Activated T-cell treated with anti-CD3 and anti-CD28 coated beads, Interleukin-2, amount 50 U/mL, for 4 hours (primary cell): ENCODE measurements at regions not wholly inside any gene's neighbourhood (a gene's known extent, or its start where the extent isn't known, plus 50 kb on each side); places are given as distances from the start of the nearest gene placed in this dataset.
"Not testable (repeated sequence)": the region's sequence is repeated elsewhere in the genome, so short reads cannot be mapped to it uniquely, and the experiment has no call there.

Experiments
- ATAC-seq, 2 donors: fragments of 200-7000 bp; cut with Tn5 transposase; one replicate each; pipeline ENCODE4 v1.10.0; 2021
- DNase-seq: peaks from one replicate; pipeline ENCODE4 v3.0.0-alpha.2; 2020
- H3K27me3 Mint-ChIP-seq: one replicate; pipeline ENCODE4 v1.8.0; 2021; ENCODE audit warnings: low read depth, mixed read lengths
- H3K36me3 Mint-ChIP-seq: one replicate; pipeline ENCODE4 v1.8.0; 2022; ENCODE audit warnings: mixed read lengths; ENCODE audit not compliant: insufficient read depth
- H3K4me1 Mint-ChIP-seq: one replicate; pipeline ENCODE4 v1.8.0; 2021; ENCODE audit warnings: low read depth, mixed read lengths
- H3K4me3 Mint-ChIP-seq: one replicate; pipeline ENCODE4 v1.8.0; 2021; ENCODE audit warnings: mild to moderate bottlenecking, moderate library complexity, mixed read lengths
- H3K9me3 Mint-ChIP-seq: one replicate; pipeline ENCODE4 v1.8.0; 2021; ENCODE audit warnings: mixed read lengths

DNA sequence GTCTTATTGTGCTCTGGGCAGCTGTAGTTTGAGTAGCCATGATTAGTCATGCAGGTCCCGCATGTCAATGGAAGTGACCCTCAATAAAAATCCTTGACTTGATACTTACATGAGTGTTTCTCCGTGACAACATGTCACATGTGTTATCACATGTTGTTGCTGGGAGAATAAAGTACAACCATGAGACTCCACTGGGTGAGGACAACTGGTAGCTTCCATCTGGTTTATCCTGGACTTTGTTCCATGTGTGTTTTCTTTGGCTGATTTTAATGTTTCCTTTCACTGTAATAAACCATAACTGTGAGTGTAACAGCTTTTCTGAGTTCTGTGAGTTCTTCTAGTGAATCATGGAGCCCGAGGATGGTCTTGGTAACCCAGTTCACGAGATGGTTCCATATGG is 63.1 kb upstream of the NDN start:
- Mint-ChIP-seq H3K4me3 (no peak overlapping the region), H3K4me1 (no peaks in the 10 kb centered on the region), H3K27me3 (no peaks in the 10 kb centered on the region), H3K36me3 (no peaks in the 10 kb centered on the region), H3K9me3 (peaks cover 6% of the 10 kb centered on the region)
- ATAC-seq (no peak), DNase-seq (no peak)

DNA sequence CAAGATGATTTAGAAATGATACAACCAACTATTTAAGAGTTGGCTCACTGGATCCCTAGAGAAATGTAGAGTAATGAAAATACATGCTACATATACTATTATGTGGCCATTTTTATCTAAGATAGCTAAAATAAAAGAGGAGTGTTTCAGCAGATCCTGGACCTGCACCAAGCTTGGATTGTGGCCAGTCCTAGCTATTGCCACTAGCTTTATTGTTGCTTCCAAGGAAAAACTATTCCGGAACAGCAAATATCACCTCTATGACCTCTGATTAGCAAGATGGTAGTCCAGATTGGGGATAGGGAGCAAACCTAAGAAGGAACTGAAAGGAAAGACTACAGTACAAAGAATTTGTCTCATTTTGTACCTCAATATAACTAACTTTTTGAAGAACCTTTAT is 63.7 kb upstream of the NDN start:
- DNase-seq (no peak), ATAC-seq (no peak)
- Mint-ChIP-seq H3K36me3 (no peaks in the 10 kb centered on the region), H3K4me3 (no peak overlapping the region), H3K9me3 (peaks cover 6% of the 10 kb centered on the region), H3K27me3 (no peaks in the 10 kb centered on the region), H3K4me1 (no peaks in the 10 kb centered on the region)

- H3K27me3 Mint-ChIP-seq, result no peaks in the 10 kb centered on the region
- no peaks in the 10 kb centered on the region for H3K36me3 Mint-ChIP-seq
- DNase-seq, result no peak
- no peak overlapping the region for H3K4me3 Mint-ChIP-seq
- no peak for ATAC-seq
- no peaks in the 10 kb centered on the region for H3K4me1 Mint-ChIP-seq
- H3K9me3 Mint-ChIP-seq, result no peaks in the 10 kb centered on the region
Measured at GRCh38 chr15:23753248-23753647, 66.1 kb upstream of the NDN start.

DNA sequence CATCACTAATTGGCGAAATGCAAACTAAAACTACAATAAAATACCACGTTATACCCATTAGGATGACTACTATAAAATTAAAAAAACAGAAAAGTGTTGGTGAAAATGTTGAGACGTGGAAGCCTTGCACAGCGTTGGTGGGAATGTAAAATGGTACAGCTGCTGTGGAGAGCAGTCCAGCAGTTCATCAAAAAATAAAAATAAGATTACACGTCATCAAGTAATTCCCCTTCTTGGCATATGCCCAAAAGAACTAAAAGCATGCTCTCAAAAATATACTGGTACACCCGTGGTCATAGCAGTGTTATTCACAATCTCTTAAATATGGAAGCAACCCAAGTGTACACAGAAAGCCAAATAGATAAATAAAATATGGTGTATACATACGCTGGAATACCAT is 71.8 kb upstream of the NDN start:
- Mint-ChIP-seq H3K27me3 (no peaks in the 10 kb centered on the region), H3K9me3 (peaks cover 3% of the 10 kb centered on the region), H3K36me3 (no peaks in the 10 kb centered on the region), H3K4me1 (no peaks in the 10 kb centered on the region), H3K4me3 (no peak overlapping the region)
- ATAC-seq (no peak), DNase-seq (no peak)

- H3K27me3 Mint-ChIP-seq, result no peaks in the 10 kb centered on the region
- ATAC-seq (no peak), DNase-seq (no peak)
- no peaks in the 10 kb centered on the region for H3K36me3 Mint-ChIP-seq
- H3K9me3 Mint-ChIP-seq, result peaks cover 13% of the 10 kb centered on the region
- H3K4me1 Mint-ChIP-seq, result no peaks in the 10 kb centered on the region
- no peak overlapping the region for H3K4me3 Mint-ChIP-seq
Measured at GRCh38 chr15:23760024-23760423, 72.9 kb upstream of the NDN start.

GRCh38 chr15:23761386-23761785 is 74.3 kb upstream of the NDN start:
- ATAC-seq, result no peak
- Mint-ChIP-seq H3K4me1 (no peaks in the 10 kb centered on the region), H3K27me3 (no peaks in the 10 kb centered on the region), H3K36me3 (no peaks in the 10 kb centered on the region), H3K4me3 (no peak overlapping the region), H3K9me3 (peaks cover 19% of the 10 kb centered on the region)
- DNase-seq, result no peak

DNA sequence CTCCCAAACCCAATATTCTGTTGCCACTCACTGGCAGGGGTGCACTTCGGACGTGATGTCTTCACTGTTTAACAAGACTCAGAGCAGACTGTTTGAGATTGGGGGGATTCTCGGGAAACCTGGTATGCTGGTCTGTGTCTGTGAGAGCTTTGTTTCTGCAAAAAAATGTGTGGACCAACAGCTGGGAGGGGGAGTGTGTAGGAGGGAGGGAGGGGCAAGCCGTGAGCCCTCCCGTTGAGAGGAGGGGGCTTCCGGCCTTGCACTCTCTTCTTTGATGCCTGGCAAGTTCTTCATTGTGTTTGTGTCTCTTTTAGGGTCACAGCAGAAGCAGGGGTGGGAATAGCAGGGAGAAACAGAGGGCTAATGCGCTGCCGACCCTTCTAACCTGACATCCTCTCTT is 74.9 kb upstream of the NDN start:
- Mint-ChIP-seq H3K9me3 (peaks cover 21% of the 10 kb centered on the region), H3K4me1 (no peaks in the 10 kb centered on the region)

DNA sequence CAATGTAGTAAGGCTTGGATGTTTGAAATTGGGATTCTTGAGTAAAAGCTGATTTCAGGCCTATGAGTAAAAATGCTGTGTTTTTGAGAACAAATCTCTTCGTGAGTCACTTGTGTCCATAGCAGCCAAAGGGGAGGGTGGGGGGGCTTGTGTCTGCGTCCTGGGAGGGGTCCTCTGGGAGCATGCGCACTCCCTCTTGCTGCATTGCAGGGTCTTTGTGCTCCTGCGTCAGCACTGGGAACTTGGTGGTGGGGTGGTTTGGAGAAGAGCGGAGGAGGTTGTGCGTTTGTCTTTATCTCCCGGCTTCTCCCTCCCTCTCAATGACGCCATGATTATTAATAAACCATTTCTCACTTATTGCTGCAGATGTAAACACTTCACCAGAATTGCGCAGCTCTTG is 75.9 kb upstream of the NDN start:
- Mint-ChIP-seq H3K4me3 (no peak overlapping the region), H3K4me1 (no peaks in the 10 kb centered on the region)
- DNase-seq, result no peak

More for the DNA sequence above, 74.9 kb upstream of the NDN start:
- no peak for DNase-seq
- no peak for ATAC-seq
- Mint-ChIP-seq H3K36me3 (no peaks in the 10 kb centered on the region), H3K4me3 (no peak overlapping the region), H3K27me3 (no peaks in the 10 kb centered on the region)

GRCh38 chr15:23764306-23764705 is 77.2 kb upstream of the NDN start:
- no peaks in the 10 kb centered on the region for H3K4me1 Mint-ChIP-seq
- H3K27me3 Mint-ChIP-seq, result no peaks in the 10 kb centered on the region
- no peaks in the 10 kb centered on the region for H3K36me3 Mint-ChIP-seq
- DNase-seq (no peak), ATAC-seq (no peak)
- peaks cover 18% of the 10 kb centered on the region for H3K9me3 Mint-ChIP-seq
- H3K4me3 Mint-ChIP-seq, result no peak overlapping the region

More for the DNA sequence above, 75.9 kb upstream of the NDN start:
- no peaks in the 10 kb centered on the region for H3K36me3 Mint-ChIP-seq
- H3K9me3 Mint-ChIP-seq, result peaks cover 21% of the 10 kb centered on the region
- no peaks in the 10 kb centered on the region for H3K27me3 Mint-ChIP-seq
- ATAC-seq, result no peak

GRCh38 chr15:23764716-23765115 is 77.6 kb upstream of the NDN start:
- H3K4me3 Mint-ChIP-seq, result no peak overlapping the region
- no peak for DNase-seq
- H3K36me3 Mint-ChIP-seq, result no peaks in the 10 kb centered on the region
- no peaks in the 10 kb centered on the region for H3K27me3 Mint-ChIP-seq
- ATAC-seq, result no peak
- peaks cover 18% of the 10 kb centered on the region for H3K9me3 Mint-ChIP-seq
- H3K4me1 Mint-ChIP-seq, result no peaks in the 10 kb centered on the region

DNA sequence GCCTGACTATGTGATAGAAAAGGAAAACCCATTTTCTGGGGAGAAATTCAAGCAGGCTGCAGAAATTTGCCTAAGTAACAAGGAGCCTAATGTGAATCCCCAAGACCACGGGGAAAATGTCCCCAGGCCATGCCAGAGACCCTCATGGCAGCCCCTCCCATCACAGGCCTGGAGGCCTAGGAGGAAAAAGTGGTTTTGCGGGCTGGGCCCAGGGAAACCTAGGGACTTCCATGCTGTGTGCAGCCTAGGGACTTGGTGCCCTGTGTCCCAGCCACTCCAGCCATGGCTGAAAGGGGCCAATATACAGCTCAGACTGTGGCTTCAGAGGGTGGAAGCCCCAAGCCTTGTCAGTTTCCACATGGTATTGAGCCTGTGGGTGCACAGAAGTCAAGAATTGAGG is 79.7 kb upstream of the NDN start:
- H3K9me3 Mint-ChIP-seq, result peaks cover 30% of the 10 kb centered on the region
- not testable (repeated sequence) for H3K27me3 Mint-ChIP-seq, H3K4me1 Mint-ChIP-seq, H3K4me3 Mint-ChIP-seq, DNase-seq, H3K36me3 Mint-ChIP-seq, ATAC-seq

DNA sequence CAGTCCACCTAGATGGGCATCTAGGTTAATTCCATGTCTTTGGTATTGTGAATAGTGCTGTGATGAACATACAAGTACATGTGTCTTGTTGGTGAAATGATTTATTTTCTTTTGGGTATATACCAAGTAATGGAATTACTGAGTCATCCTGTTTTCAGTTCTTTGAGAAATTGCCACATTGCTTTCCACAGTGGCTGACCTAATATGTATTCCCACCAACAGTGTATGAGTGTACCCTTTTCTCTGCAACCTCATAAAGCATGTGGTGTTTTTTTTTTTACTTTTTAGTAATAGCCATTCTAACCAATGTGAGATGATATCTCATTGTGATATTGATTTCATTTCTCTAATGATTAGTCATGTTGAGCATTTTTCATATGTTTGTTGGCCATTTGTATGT is 86.0 kb upstream of the NDN start:
- no peaks in the 10 kb centered on the region for H3K27me3 Mint-ChIP-seq
- ATAC-seq (no peak), DNase-seq (no peak)
- H3K4me1 Mint-ChIP-seq, result no peaks in the 10 kb centered on the region
- peaks cover 21% of the 10 kb centered on the region for H3K9me3 Mint-ChIP-seq
- no peaks in the 10 kb centered on the region for H3K36me3 Mint-ChIP-seq
- no peak overlapping the region for H3K4me3 Mint-ChIP-seq

- Mint-ChIP-seq H3K4me1 (no peaks in the 10 kb centered on the region), H3K4me3 (no peak overlapping the region), H3K27me3 (no peaks in the 10 kb centered on the region), H3K36me3 (no peaks in the 10 kb centered on the region), H3K9me3 (peaks cover 8% of the 10 kb centered on the region)
- ATAC-seq (no peak), DNase-seq (no peak)
Measured at GRCh38 chr15:23787346-23788105, 100.4 kb upstream of the NDN start.

DNA sequence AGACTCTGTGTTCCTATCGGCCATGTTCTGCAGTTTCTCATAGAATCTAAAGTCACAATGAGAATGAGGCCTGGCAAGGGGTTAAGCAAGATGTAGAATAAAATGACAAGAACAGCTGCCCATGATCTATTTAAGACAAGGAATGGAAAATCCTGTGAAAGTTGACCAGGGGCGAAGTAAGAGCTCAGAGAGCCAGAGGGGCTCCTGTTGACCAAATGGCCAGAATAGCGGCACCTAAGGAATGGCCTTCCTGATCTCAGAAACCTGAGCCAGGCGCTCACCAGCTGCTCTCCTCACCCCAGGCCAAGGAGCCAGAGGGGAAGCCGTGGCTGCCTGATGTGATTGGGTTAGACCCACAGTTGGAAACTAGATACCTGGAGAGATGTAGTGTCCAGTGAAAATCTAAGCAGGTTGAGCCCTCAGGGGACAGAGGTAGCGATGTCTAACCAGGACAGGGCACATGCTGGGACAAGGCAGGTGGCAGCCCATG is 106.1 kb upstream of the NDN start:
- Mint-ChIP-seq H3K4me3 (no peak overlapping the region), H3K4me1 (no peaks in the 10 kb centered on the region), H3K36me3 (no peaks in the 10 kb centered on the region), H3K27me3 (no peaks in the 10 kb centered on the region), H3K9me3 (peaks cover 12% of the 10 kb centered on the region)
- ATAC-seq (no peak), DNase-seq (no peak)

DNA sequence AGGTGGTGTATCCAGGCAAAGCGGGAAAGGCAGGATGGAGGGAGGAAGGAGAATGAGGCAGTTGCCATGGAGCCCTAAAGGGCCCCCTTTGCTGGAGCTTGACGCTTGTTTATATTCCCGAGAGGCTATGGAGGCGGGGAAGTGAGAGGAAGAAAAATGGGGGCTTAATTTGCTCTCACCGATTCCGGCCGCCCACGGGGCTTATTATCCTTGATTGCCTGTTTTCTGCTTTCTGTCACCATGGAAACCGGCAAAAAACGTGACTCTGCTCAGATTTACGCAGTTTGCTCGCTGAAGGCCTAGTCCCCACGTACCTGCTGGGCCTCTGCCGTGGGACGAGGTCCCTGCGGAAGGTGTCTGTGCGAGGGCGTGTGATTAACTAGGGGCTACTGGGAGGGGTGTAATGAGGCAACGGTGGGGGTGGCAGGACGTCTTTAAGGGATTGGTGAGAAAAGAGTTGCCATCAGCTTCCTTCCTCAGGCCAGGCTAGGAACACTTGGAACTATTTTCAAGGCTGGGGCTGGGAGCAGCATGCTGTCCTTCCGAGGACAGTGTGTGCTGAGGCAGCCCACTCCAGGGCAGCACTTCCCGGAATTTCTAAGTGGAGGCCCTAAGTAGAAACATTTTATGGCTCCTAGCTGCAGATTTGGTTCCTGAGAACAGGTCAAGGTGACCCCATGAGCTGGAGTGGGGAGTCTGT is 110.8 kb upstream of the NDN start:
- Mint-ChIP-seq H3K36me3 (no peaks in the 10 kb centered on the region), H3K9me3 (peaks cover 22% of the 10 kb centered on the region), H3K27me3 (no peaks in the 10 kb centered on the region), H3K4me1 (no peaks in the 10 kb centered on the region), H3K4me3 (no peak overlapping the region)
- no peak for ATAC-seq
- DNase-seq, result no peak
